DLD1 (cell line): ENCODE measurements at regions not wholly inside any gene's neighbourhood (a gene's known extent, or its start where the extent isn't known, plus 50 kb on each side); places are given as distances from the start of the nearest gene placed in this dataset.
"Not testable (repeated sequence)": the region's sequence is repeated elsewhere in the genome, so short reads cannot be mapped to it uniquely, and the experiment has no call there.

Experiments
- in situ Hi-C: cut with HindIII; loops from 2 replicates; pipeline ENCODE4 v1.10.0; 2017; ENCODE audit warnings: low sequenced_read_pairs

- in situ Hi-C loops = no loop called here
Measured at GRCh38 chr1:232422898-232423297, 207.0 kb downstream of the SIPA1L2 start.

- in situ Hi-C loops = no loop called here
Measured at GRCh38 chr1:232422098-232422497, 207.8 kb downstream of the SIPA1L2 start.

GRCh38 chr1:232421143-232421796 is 208.7 kb downstream of the SIPA1L2 start:
- in situ Hi-C loops = no loop called here

- in situ Hi-C loops = no loop called here
Measured at GRCh38 chr1:232417636-232418248, 212.2 kb downstream of the SIPA1L2 start.

- in situ Hi-C loops = no loop called here
Measured at GRCh38 chr1:232416026-232416568, 213.8 kb downstream of the SIPA1L2 start.

- in situ Hi-C loops = not testable (repeated sequence)
Measured at GRCh38 chr1:232415481-232415880, 214.5 kb downstream of the SIPA1L2 start.

GRCh38 chr1:232414100-232414499 is 215.8 kb downstream of the SIPA1L2 start:
- in situ Hi-C loops = no loop called here

- in situ Hi-C loops = no loop called here
Measured at GRCh38 chr1:232413674-232414073, 216.3 kb downstream of the SIPA1L2 start.

GRCh38 chr1:232409584-232409983 is 220.3 kb downstream of the SIPA1L2 start:
- in situ Hi-C loops = no loop called here

- in situ Hi-C loops = no loop called here
Measured at GRCh38 chr1:232407120-232407519, 222.8 kb downstream of the SIPA1L2 start.

GRCh38 chr1:232405781-232406180 is 224.2 kb downstream of the SIPA1L2 start:
- in situ Hi-C loops = no loop called here

- in situ Hi-C loops = no loop called here
Measured at GRCh38 chr1:232404981-232405731, 224.8 kb downstream of the SIPA1L2 start.

GRCh38 chr1:232404227-232404626 is 225.7 kb downstream of the SIPA1L2 start:
- in situ Hi-C loops = no loop called here

GRCh38 chr1:232403017-232403714 is 226.8 kb downstream of the SIPA1L2 start:
- in situ Hi-C loops = no loop called here

GRCh38 chr1:232398823-232399222 is 231.1 kb downstream of the SIPA1L2 start:
- in situ Hi-C loops = no loop called here

GRCh38 chr1:232393444-232394146 is 236.3 kb downstream of the SIPA1L2 start:
- in situ Hi-C loops = no loop called here

GRCh38 chr1:232393010-232393409 is 236.9 kb downstream of the SIPA1L2 start:
- in situ Hi-C loops = no loop called here

GRCh38 chr1:232390590-232390989 is 239.3 kb downstream of the SIPA1L2 start:
- in situ Hi-C loops = no loop called here

GRCh38 chr1:232389744-232390143 is 240.2 kb downstream of the SIPA1L2 start:
- in situ Hi-C loops = no loop called here

GRCh38 chr1:232388363-232388762 is 241.6 kb downstream of the SIPA1L2 start:
- in situ Hi-C loops = no loop called here
